KMS-11 (cell line): ENCODE measurements at regions not wholly inside any gene's neighbourhood (a gene's known extent, or its start where the extent isn't known, plus 50 kb on each side); places are given as distances from the start of the nearest gene placed in this dataset.

Experiments used
- H2AFZ ChIP-seq: fragments of 200-600 bp; sonication (generic); 2 replicates; pipeline ENCODE4 v1.6.1; 2016; ENCODE audit warnings: antibody characterized with exemption, mixed run types, low read depth
- H3K27ac ChIP-seq: fragments of 200-600 bp; sonication (generic); 2 replicates; pipeline ENCODE4 v1.6.1; 2016; ENCODE audit warnings: mild to moderate bottlenecking, mixed run types
- H3K27me3 ChIP-seq: fragments of 200-600 bp; sonication (generic); 2 replicates; pipeline ENCODE4 v1.6.1; 2017; ENCODE audit warnings: mild to moderate bottlenecking, low read depth, mixed run types, moderate library complexity; ENCODE audit not compliant: insufficient read depth
- H3K36me3 ChIP-seq: fragments of 200-600 bp; sonication (generic); 2 replicates; pipeline ENCODE4 v1.6.1; 2017; ENCODE audit warnings: mild to moderate bottlenecking, mixed run types; ENCODE audit not compliant: insufficient read depth
- H3K4me1 ChIP-seq: fragments of 200-600 bp; sonication (generic); 2 replicates; pipeline ENCODE4 v1.6.1; 2016; ENCODE audit warnings: mild to moderate bottlenecking, low read depth, mixed run types; ENCODE audit not compliant: poor library complexity, severe bottlenecking
- H3K4me2 ChIP-seq: fragments of 200-600 bp; sonication (generic); 2 replicates; pipeline ENCODE4 v1.7.0; 2016; ENCODE audit warnings: mild to moderate bottlenecking, mixed run types
- H3K4me3 ChIP-seq: fragments of 200-600 bp; sonication (generic); IDR thresholded peaks from 2 replicates; pipeline ENCODE4 v1.6.1; 2017; ENCODE audit warnings: low read depth, low read length, mixed read lengths; ENCODE audit not compliant: insufficient read depth
- H3K79me2 ChIP-seq: fragments of 200-600 bp; sonication (generic); 2 replicates; pipeline ENCODE4 v1.6.1; 2016; ENCODE audit warnings: low read depth, mixed run types; ENCODE audit not compliant: insufficient read depth
- H3K9ac ChIP-seq: fragments of 200-600 bp; sonication (generic); 2 replicates; pipeline ENCODE4 v1.6.1; 2016; ENCODE audit warnings: mild to moderate bottlenecking, mixed run types
- H4K20me1 ChIP-seq: fragments of 200-600 bp; sonication (generic); 2 replicates; pipeline ENCODE4 v1.6.1; 2016; ENCODE audit warnings: mild to moderate bottlenecking, mixed run types; ENCODE audit not compliant: insufficient read depth
- CTCF ChIP-seq: fragments of 200-600 bp; sonication (generic); conservative IDR thresholded peaks from 2 replicates; pipeline ENCODE4 v1.6.1; 2017; ENCODE audit warnings: low read depth, mild to moderate bottlenecking, antibody characterized with exemption, low read length, moderate library complexity, mixed read lengths

- no peak for TF ChIP-seq CTCF
- Histone ChIP-seq H3K4me2 (no peak overlapping the region), H4K20me1 (no peaks in the 10 kb centered on the region), H3K9ac (no peak overlapping the region), H3K4me3 (no peak overlapping the region), H3K79me2 (no peaks in the 10 kb centered on the region), H3K4me1 (no peaks in the 10 kb centered on the region), H3K36me3 (no peaks in the 10 kb centered on the region), H2AFZ (no peak overlapping the region), H3K27me3 (peaks cover 25% of the 10 kb centered on the region; the same call in 1 of the 2 replicates), H3K27ac (no peak overlapping the region)
Measured at GRCh38 chr11:69878927-69879728, 59.9 kb upstream of the FGF3 start.

DNA sequence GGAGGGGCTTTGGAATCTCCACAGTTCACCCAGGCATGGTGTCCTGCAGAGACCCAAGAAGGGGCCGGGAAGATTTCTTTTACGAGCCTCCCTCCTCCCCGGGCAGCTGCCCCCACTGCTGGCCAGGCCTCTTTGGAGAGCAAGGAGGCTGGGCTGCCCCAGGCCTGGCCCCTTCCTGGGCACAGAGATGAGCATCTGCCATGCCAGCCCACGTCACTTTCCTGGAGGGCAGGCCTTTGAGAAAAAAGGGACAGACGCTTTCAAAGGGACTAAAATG is 60.5 kb upstream of the FGF3 start:
- no peaks in the 10 kb centered on the region for H3K4me1 ChIP-seq
- no peak overlapping the region for H2AFZ ChIP-seq
- H3K4me3 ChIP-seq, result no peak overlapping the region
- no peak for TF ChIP-seq CTCF
- no peaks in the 10 kb centered on the region for H4K20me1 ChIP-seq
- H3K27me3 ChIP-seq, result peaks cover 22% of the 10 kb centered on the region; the same call in 1 of the 2 replicates
- H3K27ac ChIP-seq, result no peak overlapping the region
- H3K4me2 ChIP-seq, result no peak overlapping the region
- H3K36me3 ChIP-seq, result no peaks in the 10 kb centered on the region
- H3K9ac ChIP-seq, result no peak overlapping the region
- H3K79me2 ChIP-seq, result no peaks in the 10 kb centered on the region

GRCh38 chr11:69880041-69880825 is 61.0 kb upstream of the FGF3 start:
- Histone ChIP-seq H3K4me1 (no peaks in the 10 kb centered on the region), H3K27ac (no peak overlapping the region), H3K79me2 (no peaks in the 10 kb centered on the region), H2AFZ (no peak overlapping the region), H3K4me3 (no peak overlapping the region), H3K9ac (no peak overlapping the region), H3K4me2 (no peak overlapping the region), H4K20me1 (no peaks in the 10 kb centered on the region), H3K27me3 (peaks cover 16% of the 10 kb centered on the region; the same call in 1 of the 2 replicates), H3K36me3 (no peaks in the 10 kb centered on the region)
- TF ChIP-seq CTCF, result no peak

- no peak overlapping the region for H3K9ac ChIP-seq
- H3K27ac ChIP-seq, result no peak overlapping the region
- TF ChIP-seq CTCF, result no peak
- H3K27me3 ChIP-seq, result peaks cover 11% of the 10 kb centered on the region; the same call in 1 of the 2 replicates
- H4K20me1 ChIP-seq, result no peaks in the 10 kb centered on the region
- H3K4me1 ChIP-seq, result no peaks in the 10 kb centered on the region
- no peak overlapping the region for H2AFZ ChIP-seq
- no peak overlapping the region for H3K4me2 ChIP-seq
- H3K4me3 ChIP-seq, result no peak overlapping the region
- no peaks in the 10 kb centered on the region for H3K79me2 ChIP-seq
- no peaks in the 10 kb centered on the region for H3K36me3 ChIP-seq
Measured at GRCh38 chr11:69880826-69881445, 61.7 kb upstream of the FGF3 start.
